ENCODE measurements at regions not wholly inside any gene's neighbourhood (a gene's known extent, or its start where the extent isn't known, plus 50 kb on each side); places are given as distances from the start of the nearest gene placed in this dataset.

DNA sequence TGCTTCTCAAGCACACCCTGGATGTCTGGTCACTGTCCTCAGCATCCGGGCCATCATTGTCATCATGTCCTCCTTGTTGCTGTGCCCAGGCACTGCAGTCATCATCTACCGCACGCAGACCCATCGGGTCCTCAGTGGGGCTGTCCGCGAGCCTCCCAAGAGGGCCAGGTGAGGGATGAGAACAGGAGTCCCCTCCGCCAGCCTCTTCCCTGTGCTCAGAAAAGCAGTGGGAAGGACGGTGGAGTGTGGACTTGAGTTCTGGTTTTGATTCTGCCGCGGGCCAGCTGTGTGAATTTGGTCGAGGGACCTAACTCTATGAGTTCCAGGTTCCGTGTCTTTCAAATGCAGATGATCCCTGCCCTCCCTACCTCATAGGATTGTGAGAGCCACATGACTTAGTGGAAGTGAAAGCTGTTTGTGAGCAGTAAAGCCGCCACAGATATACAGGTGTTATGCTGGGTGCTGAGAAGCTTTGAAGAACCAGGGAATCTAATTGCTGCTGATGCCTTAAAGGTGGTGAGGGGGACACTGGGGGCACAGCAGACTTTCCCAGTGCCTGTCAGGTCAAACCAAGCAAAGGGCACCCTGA, 122.9 kb upstream of the RAP1B start:
- ATAC-seq = no peak
- intact Hi-C loops (cut with DNase I, micrococcal nuclease) = no loop called here
- no peak for DNase-seq

DNA sequence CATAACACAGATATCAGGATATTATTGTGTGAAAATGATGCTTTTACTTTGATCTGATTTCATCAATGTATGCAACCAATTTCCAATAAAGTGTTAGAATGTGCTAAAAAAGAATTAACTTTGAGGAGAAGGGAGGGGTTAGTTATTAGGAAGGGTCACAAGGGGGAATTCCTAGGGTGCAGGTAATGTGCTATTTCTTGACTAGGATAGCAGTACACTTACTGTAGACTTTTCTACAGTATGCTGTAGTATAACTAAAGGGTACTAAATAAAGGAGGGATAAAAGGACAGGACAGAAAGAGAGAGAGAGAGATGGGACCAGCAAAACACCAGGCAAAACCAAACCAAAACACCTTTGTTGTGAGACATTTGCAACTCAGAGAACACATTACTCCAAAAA, 121.4 kb upstream of the RAP1B start:
- DNase-seq (no peak), ATAC-seq (no peak)
- intact Hi-C loops (cut with DNase I, micrococcal nuclease) = no loop called here

DNA sequence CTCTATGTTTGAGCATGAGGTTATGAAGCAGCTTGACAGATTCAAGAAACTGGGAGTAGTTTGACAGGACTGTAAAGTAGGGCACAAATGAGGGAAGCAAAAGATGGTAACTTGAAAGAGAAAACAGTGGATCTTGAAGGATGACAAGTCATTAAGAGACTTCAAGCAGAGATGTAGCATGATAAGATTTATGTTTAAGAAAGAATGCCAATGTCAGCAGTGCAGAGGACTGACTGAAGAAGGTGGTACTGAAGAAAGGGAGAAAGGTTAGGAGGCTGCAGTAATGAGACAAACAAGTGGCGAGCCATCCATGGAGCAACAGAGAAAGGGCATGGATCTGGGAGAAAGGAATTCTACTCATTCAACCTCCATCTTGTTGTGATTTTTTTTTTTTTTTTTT, 120.2 kb upstream of the RAP1B start:
- DNase-seq = no peak
- no peak for ATAC-seq
- intact Hi-C loops (cut with DNase I, micrococcal nuclease) = no loop called here

DNA sequence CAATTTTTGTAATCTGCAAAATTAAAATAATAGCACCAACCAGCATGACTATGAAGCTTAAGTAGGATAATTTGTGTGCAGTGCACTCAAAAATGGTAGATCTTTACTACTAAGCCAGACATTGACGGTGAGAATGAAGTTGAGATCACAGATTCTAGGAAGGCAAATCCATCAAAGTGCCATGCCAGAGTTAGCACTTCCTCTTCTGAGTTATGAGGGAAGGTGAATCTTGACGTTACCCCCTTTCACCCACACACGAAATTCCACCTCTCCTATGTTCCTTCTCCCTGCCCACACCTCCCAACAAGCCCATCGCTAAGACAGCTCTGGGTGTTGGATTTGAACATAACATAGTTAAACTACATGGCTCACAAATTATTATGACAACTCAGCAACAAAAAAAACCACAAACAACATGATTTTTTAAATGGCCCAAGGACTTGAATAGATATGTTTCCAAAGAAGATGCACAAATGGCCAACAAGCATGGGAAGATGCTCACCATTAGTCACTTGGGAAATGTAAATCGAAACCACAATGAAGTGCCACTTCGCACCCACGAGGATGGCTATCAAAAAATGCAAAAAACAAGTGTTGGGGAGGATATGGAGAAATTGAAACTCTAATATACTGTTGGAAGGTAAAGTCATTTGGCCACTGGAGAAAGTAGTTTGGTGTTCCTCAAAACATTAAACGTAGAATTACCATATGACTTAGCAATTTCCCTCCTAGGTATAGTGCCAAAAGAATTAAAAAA, 119.3 kb upstream of the RAP1B start:
- ATAC-seq (no peak), DNase-seq (no peak)
- intact Hi-C loops (cut with DNase I, micrococcal nuclease) = no loop called here

DNA sequence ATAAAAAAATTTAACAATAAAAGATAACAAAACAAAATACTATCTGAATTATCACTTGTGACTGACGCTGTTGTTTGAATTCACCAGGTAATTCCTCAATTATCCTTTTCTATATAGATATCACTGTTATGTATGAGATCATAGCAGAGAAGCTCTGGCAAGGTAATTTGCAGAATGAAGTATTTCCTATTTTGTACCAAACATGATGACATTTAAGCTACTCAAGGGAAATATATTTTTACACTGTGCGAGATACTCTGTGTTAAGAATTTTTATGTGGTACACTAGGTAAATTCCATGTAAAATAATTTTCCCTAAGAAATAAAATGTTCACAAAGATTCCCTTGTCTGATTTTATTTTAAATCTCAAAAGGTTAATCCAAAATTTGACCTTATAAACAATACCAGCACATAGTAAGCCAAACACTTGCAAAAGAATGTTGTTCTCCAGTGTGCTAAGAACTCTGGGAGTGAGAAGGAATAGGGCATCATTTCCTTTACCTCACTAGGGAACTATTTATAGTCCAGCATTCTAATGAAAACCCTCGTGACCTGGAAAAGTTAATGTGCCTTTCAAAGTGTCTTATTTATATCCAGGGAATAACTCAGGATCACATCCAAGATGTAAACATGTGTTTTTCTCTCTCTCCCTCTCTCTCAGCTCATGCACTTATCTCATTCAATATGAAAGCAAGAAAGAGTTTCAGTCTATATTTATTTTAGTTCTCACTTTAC, 115.2 kb upstream of the RAP1B start:
- intact Hi-C loops (cut with DNase I, micrococcal nuclease) = no loop called here
- DNase-seq (no peak), ATAC-seq (no peak)

DNA sequence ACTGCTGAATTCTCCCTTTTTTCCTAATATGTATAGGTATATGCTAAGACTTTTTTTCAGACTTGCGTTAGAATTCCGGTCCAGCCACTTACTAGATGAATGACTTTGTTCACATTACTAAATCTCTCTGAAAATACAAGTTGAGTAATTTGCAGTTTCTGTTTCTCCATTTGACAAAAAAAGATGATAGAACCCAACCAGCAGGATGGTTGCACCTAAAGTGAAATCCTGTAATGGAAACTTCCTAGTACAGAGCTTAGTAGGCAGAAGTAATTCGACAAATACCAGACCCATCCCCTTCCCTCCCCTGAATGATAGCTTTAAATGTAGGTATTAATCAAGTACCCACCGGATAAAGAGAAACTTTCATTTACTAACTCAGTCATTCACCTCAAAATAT, 113.6 kb upstream of the RAP1B start:
- ATAC-seq (no peak), DNase-seq (no peak)
- intact Hi-C loops (cut with DNase I, micrococcal nuclease) = no loop called here

DNA sequence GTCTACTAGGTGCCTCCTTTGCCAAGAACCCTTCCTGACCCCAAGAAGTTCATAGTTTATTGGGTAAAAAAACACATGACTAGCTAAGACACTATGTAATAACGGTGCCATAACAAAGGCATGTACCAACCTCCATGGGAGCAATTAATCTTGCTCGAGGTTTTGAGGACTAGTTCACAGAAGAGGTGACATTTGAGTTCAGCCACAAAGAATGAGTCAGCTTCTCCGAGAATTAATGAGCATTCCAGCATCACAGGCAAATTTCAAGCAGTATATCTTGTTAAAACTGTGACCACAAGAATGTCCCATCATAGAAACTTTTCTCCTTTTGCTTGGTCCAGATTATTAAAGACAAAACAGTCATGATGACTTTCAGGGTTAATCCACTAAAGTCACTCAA, 113.0 kb upstream of the RAP1B start:
- ATAC-seq = no peak
- intact Hi-C loops (cut with DNase I, micrococcal nuclease) = no loop called here
- DNase-seq = no peak

DNA sequence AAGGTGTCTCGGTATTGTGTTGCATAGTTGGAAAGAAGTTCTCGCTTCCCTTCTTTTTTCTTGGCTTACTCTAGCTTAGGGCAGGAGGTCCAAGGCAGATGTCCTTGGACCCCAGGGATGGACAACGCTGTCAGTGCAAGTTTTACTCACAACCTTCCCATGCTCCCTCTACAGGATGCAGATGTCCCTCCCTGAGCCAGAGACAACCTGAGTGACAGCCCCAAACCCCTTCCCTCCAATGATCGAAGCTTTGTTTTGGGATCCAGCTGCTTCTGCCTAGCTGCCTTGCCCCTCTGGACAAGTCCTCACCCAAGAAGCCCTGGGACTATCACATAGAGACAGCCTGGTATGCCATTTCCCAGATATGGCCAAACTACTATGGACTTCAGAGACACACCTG, 112.0 kb upstream of the RAP1B start:
- ATAC-seq = no peak
- intact Hi-C loops (cut with DNase I, micrococcal nuclease) = no loop called here
- DNase-seq = no peak

DNA sequence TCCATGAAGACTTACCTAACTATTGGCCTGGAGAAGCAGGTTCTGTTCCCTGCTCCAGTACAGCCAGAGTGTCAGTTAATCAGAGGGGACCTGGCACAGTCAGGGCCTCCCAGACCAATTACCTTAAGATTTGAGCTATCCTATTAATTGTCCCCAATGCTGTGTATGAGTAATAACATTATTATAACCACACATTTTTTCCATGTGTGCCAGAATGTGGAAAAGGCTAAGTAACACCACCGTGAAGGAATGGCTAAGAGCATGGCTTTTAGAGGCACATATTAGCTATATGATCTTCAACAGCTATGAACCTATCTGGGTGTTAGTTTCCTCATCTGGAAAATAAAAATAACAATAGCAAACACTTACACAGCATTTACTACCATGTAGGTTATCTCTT, 111.1 kb upstream of the RAP1B start:
- intact Hi-C loops (cut with DNase I, micrococcal nuclease) = no loop called here
- DNase-seq (no peak), ATAC-seq (no peak)

DNA sequence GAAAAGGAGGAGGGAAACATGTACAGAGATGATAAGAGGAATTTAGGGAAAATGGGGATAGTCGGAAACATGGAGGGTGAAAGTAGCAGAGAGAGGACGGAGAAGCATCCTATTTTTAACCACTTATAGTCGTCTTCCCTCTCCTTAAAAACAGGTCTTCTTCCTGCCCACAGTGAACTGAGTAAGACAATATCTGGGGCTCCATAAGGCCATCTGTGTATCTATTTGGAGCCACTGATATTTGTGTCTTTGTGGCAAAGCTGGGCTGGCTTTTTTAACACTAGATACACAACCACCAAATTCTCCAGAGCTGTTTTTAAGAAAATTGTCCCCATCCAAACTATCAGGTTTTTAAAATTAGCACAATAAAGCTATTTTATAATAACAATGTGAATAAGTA, 109.5 kb upstream of the RAP1B start:
- intact Hi-C loops (cut with DNase I, micrococcal nuclease) = no loop called here
- ATAC-seq = no peak
- no peak for DNase-seq

DNA sequence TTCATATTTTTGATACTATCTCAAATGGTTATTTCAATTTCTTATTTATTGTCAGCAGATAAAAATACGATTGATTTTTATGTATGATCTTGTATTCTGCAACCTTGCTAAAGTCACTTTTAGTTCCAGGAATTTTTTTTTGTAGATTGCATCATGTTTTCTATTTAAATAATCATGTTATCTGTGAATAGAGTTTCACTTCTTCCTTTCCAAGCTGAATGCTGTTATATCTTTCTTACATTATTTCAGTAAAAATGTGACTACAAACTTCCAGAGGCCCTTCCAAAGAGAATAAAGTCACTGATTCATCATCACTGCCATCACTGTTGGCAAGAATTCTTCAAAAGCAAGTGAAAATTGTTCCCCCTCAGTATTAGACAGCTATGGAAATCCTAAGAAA, 104.7 kb upstream of the RAP1B start:
- intact Hi-C loops (cut with DNase I, micrococcal nuclease) = no loop called here
- DNase-seq (no peak), ATAC-seq (no peak)

DNA sequence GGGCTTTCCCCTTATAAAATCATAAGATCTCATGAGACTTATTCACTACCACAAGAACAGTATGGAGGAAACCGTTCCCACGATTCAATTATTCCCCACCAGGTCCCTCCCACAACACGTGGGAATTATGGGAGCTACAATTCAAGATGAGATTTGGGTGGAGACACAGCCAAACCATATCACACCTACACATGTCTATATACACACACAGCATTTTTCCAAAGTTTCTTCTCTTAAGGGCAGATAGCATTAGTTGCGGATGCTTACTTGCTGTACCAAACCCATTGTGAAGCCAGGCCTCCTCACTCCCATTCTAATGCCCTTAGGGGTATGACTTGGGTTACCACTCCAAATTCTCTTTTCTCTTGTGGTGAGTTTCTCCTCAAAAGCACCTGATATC, 104.1 kb upstream of the RAP1B start:
- no peak for ATAC-seq
- intact Hi-C loops (cut with DNase I, micrococcal nuclease) = no loop called here
- no peak for DNase-seq

DNA sequence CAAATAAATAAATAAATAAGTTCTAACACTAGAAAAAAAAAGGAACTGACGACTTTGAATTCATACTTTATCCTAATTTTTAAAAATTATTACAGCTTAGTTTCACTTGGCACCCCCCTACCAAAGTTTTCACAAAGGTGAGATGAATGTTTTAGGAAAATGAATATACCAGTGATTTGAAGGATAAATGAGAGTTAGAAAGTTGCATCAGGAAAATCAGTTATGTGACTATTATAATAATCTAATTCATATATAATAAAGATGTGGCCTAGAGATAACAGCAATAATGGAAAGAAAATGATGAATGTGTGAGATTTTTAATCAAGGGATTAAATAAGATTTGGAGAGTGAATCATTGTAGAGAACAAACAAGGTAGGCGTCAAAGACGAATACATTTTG, 103.0 kb upstream of the RAP1B start:
- no peak for DNase-seq
- ATAC-seq = no peak
- intact Hi-C loops (cut with DNase I, micrococcal nuclease) = no loop called here

DNA sequence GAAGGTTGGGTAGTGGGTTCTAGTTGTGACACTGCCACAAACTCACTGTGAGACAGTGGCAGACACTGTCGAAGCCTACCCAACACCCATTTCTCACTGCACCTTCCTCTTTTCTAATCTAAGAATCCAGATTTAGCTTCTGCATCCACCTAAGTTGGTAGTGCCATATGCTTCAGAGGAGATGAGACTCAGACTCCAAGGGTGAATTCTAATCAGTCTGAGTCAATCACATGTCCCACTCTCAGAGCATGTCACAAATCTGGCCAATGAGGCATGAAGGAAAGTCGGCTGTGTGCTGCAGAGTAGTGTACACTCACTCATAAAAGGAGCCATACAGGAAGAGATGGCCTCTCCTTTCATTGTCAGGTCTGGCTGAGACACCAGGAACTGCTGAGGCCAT, 102.1 kb upstream of the RAP1B start:
- DNase-seq (no peak), ATAC-seq (no peak)
- intact Hi-C loops (cut with DNase I, micrococcal nuclease) = no loop called here

DNA sequence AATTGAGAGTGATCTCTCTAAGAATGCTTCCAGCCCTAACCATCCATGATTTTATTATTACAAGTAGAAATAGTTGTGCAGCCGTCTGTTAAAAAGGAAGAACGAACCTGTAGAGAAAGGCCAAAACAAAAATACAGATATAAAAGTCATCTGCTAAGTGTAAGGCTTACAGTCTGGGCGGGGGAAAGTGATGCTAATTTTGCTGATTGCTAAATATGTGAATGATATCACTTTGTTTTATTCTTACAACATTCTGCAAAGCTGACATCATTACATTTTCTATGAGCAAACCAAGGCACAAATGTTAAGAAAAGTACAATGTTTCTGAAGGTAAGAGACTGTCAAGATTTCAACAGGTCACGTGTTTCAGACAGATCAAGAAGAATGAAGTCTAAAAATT, 101.5 kb upstream of the RAP1B start:
- DNase-seq (no peak), ATAC-seq (no peak)
- intact Hi-C loops (cut with DNase I, micrococcal nuclease) = no loop called here

DNA sequence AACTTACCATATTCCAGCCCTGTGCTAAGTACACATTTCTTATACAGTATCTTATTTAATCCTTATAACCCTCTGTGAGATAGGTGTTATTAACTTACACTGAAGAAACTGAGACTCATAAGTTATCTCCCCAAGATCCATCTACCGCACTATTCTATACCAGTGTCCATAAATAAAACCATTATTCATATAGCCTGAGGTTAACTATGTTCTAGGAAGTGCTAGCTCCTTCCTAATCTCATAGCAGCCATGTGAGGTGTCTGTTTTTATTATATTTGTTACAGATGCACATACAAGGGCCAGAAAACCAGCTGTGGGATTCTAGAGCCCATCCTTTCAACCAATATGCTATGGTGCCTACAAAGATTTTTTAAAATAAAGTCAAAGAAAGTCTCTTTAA, 100.3 kb upstream of the RAP1B start:
- ATAC-seq (no peak), DNase-seq (no peak)
- intact Hi-C loops (cut with DNase I, micrococcal nuclease) = no loop called here

DNA sequence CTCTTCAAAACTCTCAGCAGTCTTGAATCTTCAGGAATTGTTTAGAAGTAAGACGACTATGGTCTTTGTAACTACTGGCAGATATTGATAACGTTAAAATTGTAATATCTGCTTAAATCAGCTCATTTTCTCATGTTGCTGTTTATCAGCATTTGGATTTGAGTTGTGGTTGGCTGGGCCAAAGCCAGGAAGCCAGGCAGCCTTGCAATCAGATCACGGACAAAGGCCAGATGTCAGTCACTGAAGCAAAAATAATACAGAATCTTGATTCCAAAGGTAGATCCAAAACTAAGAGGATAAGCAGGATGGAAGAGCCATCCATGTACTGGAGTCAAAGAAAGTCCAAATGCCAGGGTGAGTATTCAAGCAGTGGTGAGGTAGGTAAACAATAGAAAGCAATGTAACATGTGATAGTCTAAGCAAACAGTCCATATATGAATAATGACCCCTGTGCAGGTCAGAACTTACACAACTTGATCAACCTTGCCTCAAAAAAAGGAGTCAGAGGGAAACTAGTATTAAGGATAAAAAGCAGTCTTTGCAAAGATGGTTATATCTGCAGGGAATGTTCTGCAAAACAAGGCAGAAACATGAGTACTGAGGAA, 95.8 kb upstream of the RAP1B start:
- no peak for ATAC-seq
- no peak for DNase-seq
- intact Hi-C loops (cut with DNase I, micrococcal nuclease) = no loop called here

DNA sequence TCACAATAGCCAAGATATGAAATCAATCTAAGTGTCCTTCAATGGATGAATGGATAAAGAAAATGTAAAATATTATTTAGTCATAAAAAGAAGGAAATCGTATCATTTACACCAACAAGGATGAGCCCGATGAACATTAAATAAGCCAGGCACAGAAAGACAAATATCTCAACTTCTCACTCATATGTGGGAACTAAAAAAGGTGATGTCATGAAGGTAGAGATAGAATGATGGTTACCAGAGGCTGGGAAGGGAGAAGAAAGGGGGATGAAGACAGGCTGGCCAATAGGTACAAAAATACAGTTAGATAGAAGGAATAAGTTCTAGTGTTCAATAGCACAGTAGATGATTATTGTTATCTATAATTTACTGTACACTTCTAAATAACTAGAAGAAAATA, 94.9 kb upstream of the RAP1B start:
- intact Hi-C loops (cut with DNase I, micrococcal nuclease) = no loop called here
- no peak for ATAC-seq

DNA sequence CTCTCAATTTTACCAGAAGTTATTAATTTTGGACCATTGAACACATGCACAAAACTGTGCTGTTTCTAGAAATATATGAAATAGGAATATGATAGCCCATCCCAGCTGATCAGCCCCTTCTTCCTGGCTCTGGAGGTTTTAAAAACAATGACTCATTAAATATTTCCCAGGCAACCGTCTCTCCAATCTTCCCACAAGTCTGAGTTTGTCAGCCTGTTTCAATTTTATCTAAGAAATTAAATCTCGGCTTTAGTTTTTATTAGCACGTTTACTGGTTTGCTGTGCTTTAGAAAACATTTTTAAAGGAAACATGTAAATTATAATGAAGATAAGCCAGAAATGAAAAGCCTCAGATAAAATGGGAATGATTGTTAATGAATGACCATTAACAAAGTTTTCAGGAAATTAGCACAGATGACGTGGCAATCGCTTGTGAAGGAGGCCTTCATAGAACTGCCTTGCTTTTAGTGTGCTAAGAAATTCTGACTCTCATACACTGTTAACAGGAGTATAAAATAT, 89.3 kb upstream of the RAP1B start:
- no peak for ATAC-seq
- DNase-seq = no peak
- intact Hi-C loops (cut with DNase I, micrococcal nuclease) = no loop called here

More for the DNA sequence above, 94.9 kb upstream of the RAP1B start:
- DNase-seq = no peak
